Suppressor macrophage treated with lipopolysaccharide for 4 hours (primary cell): ENCODE measurements at regions not wholly inside any gene's neighbourhood (a gene's known extent, or its start where the extent isn't known, plus 50 kb on each side); places are given as distances from the start of the nearest gene placed in this dataset.
"Not testable (repeated sequence)": the region's sequence is repeated elsewhere in the genome, so short reads cannot be mapped to it uniquely, and the experiment has no call there.

ENCODE experiments used
- DNase-seq: peaks from one replicate; pipeline ENCODE4 v3.0.0-alpha.2; 2020

DNA sequence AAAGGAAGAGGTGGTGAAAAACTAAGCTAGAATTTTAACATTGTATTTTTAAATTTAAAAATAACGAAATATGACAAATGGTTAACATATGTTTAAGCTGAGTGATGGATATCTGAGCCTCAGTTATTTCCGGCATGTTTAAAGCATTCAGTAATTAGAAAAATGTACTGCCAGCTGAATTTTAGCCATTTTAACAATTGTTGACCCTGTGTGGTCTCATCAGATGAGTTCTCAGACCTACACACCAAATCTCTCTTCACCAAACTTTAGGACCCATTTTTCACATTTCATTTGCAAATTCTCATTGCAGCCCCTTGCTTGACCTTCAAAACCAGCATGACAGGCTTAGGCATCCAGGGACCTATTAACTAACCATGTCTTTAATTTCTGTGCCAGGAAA lies 91.5 kb upstream of the RGPD4 start:
- no peak for DNase-seq

DNA sequence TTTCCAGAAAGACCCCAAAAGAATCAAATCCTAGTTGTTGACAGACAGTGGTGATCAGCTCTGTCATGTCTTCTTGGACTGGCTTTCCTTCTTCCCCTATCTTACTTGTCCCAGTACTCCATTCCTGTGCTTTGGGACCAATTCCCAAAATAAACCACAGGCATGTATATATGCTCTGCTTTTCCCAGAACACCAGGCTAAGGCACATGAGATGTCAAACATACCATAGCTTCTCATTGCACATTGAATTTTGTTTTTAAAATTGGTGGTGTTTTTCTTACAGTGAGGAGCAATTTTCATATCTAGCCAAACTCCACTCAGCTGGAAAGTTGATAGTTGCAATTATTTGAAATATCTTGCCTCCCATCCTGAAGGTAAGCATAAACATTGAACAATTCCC lies 88.9 kb upstream of the RGPD4 start:
- no peak for DNase-seq

DNA sequence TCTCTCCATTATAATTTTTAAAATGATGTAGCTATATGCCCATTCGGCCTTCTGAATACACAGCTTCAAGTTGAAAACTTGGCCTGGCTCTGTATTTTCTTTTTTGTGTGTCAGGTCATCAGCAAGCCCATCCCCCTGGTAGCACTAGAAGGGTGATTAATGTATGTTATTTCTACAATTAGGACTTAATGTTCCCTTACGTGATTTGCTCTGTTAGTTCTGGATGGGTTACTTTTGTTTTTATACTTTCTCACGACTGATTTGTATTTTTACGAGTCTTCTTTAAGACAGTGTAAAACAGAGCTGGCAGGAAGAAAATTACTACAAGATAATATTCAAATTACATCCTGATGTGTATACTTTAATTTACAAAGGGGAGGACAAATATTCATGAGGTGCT lies 88.4 kb upstream of the RGPD4 start:
- DNase-seq: no peak

DNA sequence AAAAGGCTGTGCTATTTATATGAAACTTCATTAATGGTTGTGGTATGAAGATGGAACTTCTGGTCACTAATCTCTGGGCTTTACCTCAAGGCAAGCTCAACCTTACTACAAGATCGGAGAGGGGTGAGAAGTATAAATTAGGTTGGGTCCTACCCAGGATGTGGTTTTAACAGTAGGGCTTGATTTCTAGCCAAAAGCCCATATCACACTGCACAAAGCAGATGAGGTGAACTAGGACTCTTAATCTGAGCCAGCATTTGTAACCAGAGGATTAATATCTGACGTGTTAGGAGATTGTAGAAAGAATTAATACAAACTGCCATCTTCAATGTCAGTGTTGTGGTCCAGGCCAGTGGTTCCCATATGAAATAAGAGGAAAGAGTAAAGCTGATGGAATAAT lies 86.4 kb upstream of the RGPD4 start:
- no peak for DNase-seq

DNA sequence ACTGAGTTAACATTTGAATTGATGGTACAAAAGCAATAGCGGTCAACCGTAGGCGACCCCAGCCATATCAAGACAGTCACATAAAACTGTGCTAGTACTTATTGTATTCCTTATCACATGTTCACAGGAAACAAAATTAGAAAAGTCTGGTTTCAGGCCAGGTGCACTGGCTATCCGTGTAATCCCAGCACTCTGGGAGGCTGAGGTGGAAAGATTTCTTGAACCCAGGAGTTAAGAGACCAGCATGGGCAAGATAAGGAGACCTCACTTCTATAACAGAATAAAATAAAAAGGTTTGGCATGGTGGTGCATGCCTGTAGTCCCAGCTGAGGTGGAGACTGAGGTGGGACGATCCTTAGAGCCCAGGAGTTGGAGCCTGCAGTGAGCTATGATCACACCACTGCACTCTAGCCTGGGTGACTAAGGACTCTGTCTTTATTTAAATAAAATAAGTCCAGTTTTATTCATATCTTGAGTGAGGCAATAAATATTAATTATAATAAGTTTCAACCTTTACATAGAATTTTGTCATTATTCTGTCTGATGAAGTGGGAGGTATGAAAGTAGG lies 84.1 kb upstream of the RGPD4 start:
- DNase-seq: no peak

DNA sequence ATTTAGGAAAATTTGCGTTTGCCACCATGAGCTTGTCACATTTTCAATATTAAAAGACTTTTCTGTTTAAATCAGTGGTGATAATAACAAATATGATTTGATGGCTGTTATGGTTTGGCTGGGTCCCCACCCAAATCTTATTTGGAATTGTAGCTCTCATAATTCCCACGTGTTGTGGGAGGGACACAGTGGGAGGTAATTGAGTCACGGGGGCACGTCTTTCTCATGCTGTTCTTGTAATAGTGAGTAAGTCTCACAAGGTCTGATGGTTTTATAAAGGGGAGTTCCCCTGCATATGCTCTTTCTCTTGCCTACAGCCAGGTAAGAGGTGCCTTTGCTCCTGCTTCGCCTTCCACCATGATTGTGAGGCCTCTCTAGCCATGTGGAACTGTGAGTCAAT lies 83.4 kb upstream of the RGPD4 start:
- DNase-seq: no peak

DNA sequence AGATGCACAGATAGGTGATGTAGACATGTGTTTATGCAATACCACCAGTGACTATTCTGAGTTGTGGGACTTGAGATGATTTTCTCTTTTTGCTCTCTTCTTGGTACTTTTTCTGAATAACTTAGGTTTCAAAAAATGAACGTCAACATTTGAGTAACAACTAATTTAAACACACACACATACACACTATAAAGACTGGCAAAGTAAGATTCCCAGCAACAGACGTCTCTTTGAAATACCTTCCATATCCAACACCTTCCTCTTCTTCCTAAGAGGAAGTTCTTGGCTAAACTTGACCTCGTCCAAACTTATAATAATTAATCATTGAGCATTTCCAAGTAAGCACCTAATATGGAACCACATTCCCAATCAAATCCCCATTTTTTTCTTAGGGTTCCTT lies 81.6 kb upstream of the RGPD4 start:
- no peak for DNase-seq

DNA sequence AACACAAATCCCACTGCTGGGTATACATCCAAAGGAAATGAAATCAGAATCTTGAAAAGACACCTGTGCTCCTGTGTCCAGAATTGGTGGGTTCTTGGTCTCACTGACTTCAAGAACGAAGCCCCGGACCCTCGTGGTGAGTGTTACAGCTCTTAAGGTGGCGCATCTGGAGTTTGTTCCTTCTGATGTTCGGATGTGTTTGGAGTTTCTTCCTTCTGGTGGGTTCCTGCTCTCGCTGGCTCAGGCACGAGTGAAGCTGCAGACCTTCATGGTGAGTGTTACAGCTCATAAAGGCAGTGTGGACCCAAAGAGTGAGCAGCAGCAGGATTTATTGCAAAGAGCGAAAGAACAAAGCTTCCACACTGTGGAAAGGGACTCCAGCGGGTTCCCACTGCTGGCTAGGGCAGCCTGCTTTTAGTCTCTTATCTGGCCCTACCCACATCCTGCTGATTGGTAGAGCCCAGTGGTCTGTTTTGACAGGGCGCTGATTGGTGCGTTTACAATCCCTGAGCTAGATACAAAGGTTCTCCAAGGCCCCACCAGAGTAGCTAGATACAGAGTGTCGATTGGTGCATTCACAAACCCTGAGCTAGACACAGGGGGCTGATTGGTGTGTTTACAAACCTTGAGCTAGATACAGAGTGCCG lies 80.0 kb upstream of the RGPD4 start:
- DNase-seq: not testable (repeated sequence)

DNA sequence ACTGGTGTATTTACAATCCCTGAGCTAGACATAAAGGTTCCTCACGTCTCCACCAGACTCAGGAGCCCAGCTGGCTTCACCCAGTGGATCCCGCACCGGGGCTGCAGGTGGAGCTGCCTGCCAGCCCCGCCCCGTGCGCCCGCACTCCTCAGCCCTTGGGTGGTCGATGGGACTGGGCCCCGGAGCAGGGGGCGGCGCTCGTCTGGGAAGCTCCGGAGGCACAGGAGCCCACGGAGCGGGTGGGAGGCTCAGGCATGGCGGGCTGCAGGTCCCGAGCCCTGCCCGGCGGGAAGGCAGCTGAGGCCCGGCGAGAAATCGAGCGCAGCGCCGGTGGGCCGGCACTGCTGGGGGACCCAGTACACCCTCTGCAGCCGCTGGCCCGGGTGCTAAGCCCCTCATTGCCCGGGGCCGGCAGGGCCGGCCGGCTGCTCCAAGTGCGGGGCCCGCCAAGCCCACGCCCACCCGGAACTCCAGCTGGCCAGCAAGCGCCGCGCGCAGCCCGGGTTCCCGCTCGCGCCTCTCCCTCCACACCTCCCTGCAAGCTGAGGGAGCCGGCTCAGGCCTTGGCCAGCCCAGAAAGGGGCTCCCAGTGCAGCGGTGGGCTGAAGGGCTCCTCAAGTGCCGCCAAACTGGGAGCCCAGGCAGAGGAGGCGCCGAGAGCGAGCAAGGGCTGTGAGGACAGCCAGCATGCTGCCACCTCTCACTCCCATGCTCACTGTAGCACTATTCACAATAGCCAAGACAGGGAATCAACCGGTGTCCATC lies 79.3 kb upstream of the RGPD4 start:
- DNase-seq: not testable (repeated sequence)

DNA sequence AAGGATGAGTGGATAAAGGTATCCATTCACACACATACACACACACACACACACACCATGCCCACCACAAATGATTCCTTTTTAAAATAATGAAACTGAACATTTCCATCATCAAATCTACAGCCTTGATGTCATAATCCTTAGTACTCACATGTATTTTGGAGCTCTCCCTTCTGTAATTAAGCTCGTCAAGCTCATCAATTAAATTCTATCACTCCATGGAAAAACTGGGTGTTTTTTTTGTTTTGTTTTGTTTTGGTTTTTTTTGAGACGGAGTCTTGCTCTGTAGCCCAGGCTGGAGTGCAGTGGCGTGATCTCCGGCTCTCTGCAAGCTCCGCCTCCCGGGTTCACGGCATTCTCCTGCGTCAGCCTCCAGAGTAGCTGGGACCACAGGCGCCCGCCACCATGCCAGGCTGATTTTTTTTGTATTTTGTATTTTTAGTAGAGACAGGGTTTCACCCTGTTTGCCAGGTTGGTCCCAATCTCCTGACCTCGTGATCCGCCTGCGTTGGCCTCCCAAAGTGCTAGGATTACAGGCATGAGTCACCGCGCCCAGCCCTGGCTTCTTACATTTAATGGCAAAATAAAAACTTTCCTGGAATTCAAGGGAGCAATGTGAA lies 78.6 kb upstream of the RGPD4 start:
- no peak for DNase-seq

DNA sequence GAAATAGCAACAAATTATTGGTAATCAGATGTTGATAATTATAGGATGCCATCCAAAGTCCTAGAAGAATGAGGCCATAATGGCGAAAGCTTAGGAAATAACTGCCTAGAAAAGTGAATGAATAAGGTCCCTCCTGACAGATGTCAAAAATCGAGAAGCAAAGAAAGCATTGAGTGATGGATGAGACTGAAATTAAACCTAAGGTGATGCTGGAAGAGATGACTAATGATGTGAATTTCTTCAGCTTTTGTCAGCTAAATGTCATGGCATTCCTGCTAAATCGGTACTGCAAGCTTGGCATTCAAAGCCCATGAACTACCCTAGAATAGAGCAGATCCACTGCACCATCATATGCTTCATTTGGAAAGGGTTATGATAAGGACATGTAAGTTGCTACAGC lies 74.8 kb upstream of the RGPD4 start:
- no peak for DNase-seq

DNA sequence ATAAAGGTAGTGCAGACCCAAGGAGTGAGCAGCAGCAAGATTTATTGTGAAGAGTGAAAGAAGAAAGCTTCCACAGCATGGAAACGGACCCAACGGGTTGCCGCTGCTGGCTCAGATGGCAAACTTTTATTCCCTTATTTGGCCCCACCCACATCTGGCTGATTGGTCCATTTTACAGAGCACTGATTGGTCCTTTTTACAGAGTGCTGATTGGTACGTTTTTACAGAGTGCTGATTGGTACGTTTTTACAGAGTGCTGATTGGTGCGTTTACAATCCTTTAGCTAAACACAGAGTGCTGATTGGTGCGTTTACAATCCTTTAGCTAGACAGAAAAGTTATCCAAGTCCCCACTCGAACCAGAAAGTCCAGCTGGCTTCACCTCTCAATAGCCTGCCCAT lies 72.9 kb upstream of the RGPD4 start:
- not testable (repeated sequence) for DNase-seq

DNA sequence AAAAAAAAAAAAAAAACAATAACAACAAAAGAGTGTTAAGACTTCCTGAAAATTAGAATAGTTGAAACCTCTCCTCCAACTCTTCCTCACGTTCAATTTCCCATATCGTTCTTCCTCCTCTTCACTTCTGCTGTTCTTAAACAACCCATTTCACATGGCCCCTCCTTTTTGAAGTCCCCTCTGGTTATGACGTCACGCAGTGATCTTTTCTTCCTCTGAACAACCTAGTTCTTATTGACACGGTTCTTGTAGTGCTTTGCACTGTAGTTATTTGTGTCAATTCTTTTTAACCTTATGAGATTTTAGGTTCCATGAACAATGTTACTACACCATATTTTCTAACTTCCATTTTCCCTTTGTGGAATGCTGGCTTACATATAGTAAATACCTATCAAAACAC lies 69.5 kb upstream of the RGPD4 start:
- DNase-seq: no peak

DNA sequence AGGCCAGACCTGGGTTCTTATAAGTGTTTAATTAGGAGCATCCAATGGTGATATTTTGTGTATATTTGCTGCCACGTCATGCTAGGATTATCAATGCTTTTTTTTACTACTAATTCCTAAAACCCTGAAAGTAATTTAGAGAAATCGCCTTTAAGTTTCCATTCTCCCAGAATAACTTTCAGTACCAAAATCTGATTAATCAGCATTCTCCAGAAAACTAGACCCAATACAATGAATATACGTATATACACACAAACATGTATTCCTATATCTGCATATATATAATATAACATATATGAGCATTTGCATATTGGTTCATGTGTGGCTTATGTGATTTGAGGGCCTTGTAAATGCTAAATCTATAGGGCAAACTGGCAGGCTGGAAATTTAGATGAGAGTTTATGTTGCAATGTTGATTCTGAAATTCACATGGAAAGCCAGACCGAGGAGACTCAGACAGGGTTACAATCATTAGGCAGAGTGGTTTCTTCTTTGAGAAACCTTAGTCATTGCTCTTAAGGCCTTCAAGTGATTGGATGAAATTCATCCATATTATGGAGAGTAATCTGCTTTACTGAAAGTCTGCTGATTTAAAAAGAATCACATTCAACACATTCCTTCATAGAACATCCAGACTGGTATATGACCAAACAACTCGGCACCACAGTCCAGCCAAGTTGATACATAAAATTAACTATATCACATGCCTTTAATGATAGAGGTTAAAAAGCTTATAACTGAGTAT lies 65.9 kb upstream of the RGPD4 start:
- DNase-seq: no peak

DNA sequence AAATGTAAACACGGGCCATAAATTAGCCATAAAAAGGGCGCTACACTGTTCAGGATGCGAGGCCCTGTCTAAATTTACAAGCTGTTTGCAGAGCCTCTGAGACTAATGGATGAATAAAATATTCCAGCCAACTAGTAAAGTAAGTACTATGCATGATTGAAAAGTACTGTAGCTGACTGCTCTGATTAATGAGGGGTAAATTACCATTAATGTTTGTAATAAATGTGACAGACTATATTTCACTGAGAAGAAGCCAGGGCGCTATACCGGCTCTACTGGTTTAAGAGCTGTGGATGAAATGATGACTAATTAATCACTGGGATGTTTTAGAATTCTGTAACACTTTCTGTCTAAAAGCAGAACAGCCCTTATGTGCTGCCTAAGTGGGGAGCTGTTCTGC lies 54.3 kb upstream of the RGPD4 start:
- DNase-seq: no peak

DNA sequence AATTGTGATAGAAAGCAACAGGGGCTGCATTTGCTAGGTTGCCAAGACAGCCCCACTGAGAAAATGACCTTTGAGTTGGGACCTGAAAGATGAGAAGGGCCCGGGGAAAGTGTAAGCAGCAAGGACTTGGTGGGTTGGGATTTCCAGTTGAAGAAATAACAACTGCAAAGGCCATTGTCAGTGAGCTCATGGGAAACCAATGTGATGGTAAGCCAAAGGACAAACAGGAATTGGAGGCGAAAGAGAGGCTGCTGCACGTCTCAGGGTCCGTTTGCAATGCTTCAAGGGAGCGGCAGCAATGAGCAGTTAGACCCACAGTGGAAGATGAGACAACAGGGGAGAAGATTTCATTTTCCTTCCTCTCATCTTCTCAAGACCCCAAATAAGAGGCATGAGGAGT lies 51.5 kb upstream of the RGPD4 start:
- DNase-seq: no peak

DNA sequence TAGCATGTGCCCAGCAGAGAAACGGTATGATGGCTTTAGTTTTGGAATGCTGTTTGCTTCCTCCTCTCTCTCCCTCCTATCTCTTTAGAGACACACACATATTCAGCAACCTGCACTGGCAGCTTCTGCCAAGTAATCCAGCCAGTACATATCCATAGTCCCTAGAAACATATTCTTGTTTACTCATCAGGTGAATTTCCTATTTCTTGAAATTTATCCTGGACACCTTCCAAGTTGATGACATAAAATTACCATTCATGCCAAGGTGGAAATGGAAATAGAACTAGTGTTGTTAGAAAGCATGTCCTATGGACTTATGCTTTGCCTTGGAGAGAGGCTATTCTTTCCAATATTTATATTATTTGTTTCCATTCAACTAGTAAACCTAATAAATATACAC lies 50.9 kb upstream of the RGPD4 start:
- no peak for DNase-seq

DNA sequence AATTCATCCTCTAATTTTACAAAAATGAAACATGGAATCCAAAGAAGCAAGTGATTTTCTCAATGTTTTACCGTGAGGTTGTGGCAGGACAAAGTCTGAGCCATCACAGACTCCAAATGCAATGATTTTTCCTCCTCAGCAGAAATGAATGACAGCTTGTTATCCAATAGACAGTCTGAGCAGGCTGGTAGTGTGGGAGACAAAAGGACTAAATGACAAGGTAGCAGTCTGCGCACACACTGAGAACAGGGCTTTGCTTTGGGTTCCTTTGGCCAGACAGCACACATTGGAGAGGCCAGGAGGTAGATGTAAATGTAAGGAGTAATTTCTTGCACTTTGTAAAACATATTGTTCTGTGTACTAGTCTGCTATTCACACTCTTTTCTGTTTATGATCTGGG lies 50.3 kb upstream of the RGPD4 start:
- no peak for DNase-seq
